ENCODE measurements at regions not wholly inside any gene's neighbourhood (a gene's known extent, or its start where the extent isn't known, plus 50 kb on each side); places are given as distances from the start of the nearest gene placed in this dataset.

DNA sequence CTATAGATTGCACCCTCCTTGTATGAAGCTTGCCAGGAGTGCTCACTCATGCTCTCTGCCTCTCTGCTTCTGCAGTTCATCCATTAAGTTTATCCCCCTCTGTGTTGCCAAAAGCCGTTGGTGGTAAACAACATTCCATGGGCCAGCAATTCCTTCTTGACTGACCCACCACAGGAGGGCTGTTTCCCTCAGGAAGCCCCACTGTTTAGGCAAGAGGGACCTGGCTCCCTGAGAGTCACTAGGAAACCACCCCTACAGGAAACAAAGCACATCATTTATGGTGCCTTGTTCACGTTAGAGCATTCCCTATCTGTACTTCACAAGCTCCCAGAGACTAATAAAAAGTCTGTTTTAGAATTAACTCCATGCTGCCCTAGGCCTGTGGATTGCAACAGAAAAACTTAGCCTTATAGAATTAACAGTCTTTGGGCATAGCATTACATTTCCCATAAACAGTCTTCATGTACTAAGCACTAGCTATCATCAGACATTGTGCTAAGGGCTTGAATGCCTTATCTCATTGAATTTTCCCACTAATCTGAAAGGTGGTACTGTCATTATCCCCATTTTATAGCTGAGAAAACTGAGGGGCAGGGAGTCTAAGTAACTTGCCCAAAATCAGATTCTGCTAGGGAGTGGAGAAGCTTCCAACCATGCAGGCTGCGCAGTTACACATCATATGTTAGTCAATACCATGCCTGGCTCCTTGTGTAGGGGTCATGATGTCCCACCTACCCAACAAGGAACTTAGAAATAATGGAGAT is 149.9 kb downstream of the SHQ1 start:
- no peak overlapping the region for H3K4me3 ChIP-seq
- 40% methylated on average over 3 of the region's 3 CpGs for WGBS
- no peak for TF ChIP-seq POLR2AphosphoS5 (IDR thresholded peaks at IDR 0.05)
- H3K4me1 ChIP-seq, result peaks cover 0 to 9% (median 9%) of the 10 kb centered on the region in 4 donors
- no peaks in the 10 kb centered on the region for H3K27me3 ChIP-seq
- intact Hi-C loops (cut with DNase I), result no loop called here
- no peak overlapping the region for H3K27ac ChIP-seq (replicated peaks in 1 of 4)
- H3K36me3 ChIP-seq, result no peaks in the 10 kb centered on the region
- DNase-seq (ENCODE audit: extremely low spot score), result no peak
- no peaks in the 10 kb centered on the region for H3K9me3 ChIP-seq

DNA sequence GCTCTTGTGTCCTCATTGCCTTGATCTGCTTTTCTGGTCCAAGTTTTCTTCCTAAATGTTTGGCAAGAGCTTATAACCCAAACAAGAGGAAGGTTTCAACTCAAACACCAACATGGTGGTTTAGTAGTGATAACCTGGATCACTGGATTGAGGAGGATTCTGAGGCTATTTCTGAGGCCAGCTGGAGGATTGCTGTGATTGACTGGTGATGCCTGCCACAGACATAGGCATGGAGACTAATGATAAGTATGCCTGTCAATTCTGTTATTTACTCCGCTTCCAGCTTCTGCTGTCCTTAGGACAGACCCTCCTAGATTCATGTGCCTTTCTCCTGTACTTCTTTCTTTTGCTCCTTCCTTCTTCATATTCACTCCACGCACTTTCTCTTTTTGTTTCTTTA is 150.5 kb downstream of the SHQ1 start:
- no peak overlapping the region for H3K4me3 ChIP-seq
- no peak for TF ChIP-seq CTCF (IDR thresholded peaks at IDR 0.05)
- no peak for TF ChIP-seq EP300 (IDR thresholded peaks at IDR 0.05)
- TF ChIP-seq POLR2A (IDR thresholded peaks at IDR 0.05; ENCODE audit: low read depth), result no peak
- TF ChIP-seq POLR2AphosphoS5 (IDR thresholded peaks at IDR 0.05), result no peak
- H3K4me1 ChIP-seq, result peaks cover 0 to 9% (median 9%) of the 10 kb centered on the region in 4 donors
- H3K27me3 ChIP-seq, result no peaks in the 10 kb centered on the region
- WGBS, result 83% methylated on average over 2 of the region's 2 CpGs
- DNase-seq (ENCODE audit: extremely low spot score), result no peak
- no peak overlapping the region for H3K27ac ChIP-seq (replicated peaks in 1 of 4)
- no peaks in the 10 kb centered on the region for H3K36me3 ChIP-seq
- no peaks in the 10 kb centered on the region for H3K9me3 ChIP-seq
- intact Hi-C loops (cut with DNase I), result no loop called here

GRCh38 chr3:72696815-72697214 is 151.4 kb downstream of the SHQ1 start:
- Histone ChIP-seq H3K27me3 (no peaks in the 10 kb centered on the region), H3K4me1 (peaks cover 0 to 9% (median 9%) of the 10 kb centered on the region in 4 donors), H3K4me3 (no peak overlapping the region), H3K9me3 (no peaks in the 10 kb centered on the region), H3K27ac (replicated peaks in 1 of 4) (no peak overlapping the region), H3K36me3 (no peaks in the 10 kb centered on the region)
- TF ChIP-seq EP300 (IDR thresholded peaks at IDR 0.05) (no peak), POLR2AphosphoS5 (IDR thresholded peaks at IDR 0.05) (no peak), CTCF (IDR thresholded peaks at IDR 0.05) (no peak), POLR2A (IDR thresholded peaks at IDR 0.05; ENCODE audit: low read depth) (no peak)
- DNase-seq (ENCODE audit: extremely low spot score), result no peak
- WGBS, result 91% methylated on average over 5 of the region's 5 CpGs
- intact Hi-C loops (cut with DNase I), result no loop called here

- intact Hi-C loops (cut with DNase I), result no loop called here
- WGBS, result 43% methylated on average over 4 of the region's 6 CpGs
- DNase-seq (ENCODE audit: extremely low spot score), result no peak
Measured at GRCh38 chr3:72694398-72694797, 153.8 kb downstream of the SHQ1 start.

GRCh38 chr3:72692990-72693389 is 155.3 kb downstream of the SHQ1 start:
- Histone ChIP-seq H3K36me3 (no peaks in the 10 kb centered on the region), H3K27me3 (no peaks in the 10 kb centered on the region), H3K27ac (replicated peaks in 1 of 4) (no peak overlapping the region), H3K4me1 (peaks cover 0 to 9% (median 9%) of the 10 kb centered on the region in 4 donors), H3K9me3 (no peaks in the 10 kb centered on the region), H3K4me3 (no peak overlapping the region)
- DNase-seq (ENCODE audit: extremely low spot score), result no peak
- intact Hi-C loops (cut with DNase I), result no loop called here
- TF ChIP-seq POLR2A (IDR thresholded peaks at IDR 0.05; ENCODE audit: low read depth) (no peak), CTCF (IDR thresholded peaks at IDR 0.05) (no peak), POLR2AphosphoS5 (IDR thresholded peaks at IDR 0.05) (no peak), EP300 (IDR thresholded peaks at IDR 0.05) (no peak)
- WGBS, result 93% methylated on average over 9 of the region's 9 CpGs

More at GRCh38 chr3:72694398-72694797, 153.8 kb downstream of the SHQ1 start:
- no peaks in the 10 kb centered on the region for H3K9me3 ChIP-seq
- H3K4me3 ChIP-seq, result no peak overlapping the region
- H3K36me3 ChIP-seq, result no peaks in the 10 kb centered on the region
- peaks cover 0 to 9% (median 9%) of the 10 kb centered on the region in 4 donors for H3K4me1 ChIP-seq
- no peak overlapping the region for H3K27ac ChIP-seq (replicated peaks in 1 of 4)
- H3K27me3 ChIP-seq, result no peaks in the 10 kb centered on the region
- no peak for TF ChIP-seq CTCF (IDR thresholded peaks at IDR 0.05)

All from esophagus muscularis mucosa (tissue), 4 donors.